Subcutaneous abdominal adipose tissue (tissue), 5 donors: ENCODE measurements at regions not wholly inside any gene's neighbourhood (a gene's known extent, or its start where the extent isn't known, plus 50 kb on each side); places are given as distances from the start of the nearest gene placed in this dataset.

Experiments used
- H3K27ac ChIP-seq: one replicate; pipeline ENCODE4 v1.7.0; 2013; ENCODE audit warnings: low read depth, mild to moderate bottlenecking, inconsistent platforms, low read length, moderate library complexity
- H3K27me3 ChIP-seq, 5 donors: one replicate each; pipeline ENCODE4 v1.7.0; 2013; ENCODE audit warnings: low read length in 5 of 5, inconsistent platforms in 1 of 5; ENCODE audit not compliant: control insufficient read depth in 5 of 5, insufficient read depth in 4 of 5
- H3K36me3 ChIP-seq, 5 donors: one replicate each; pipeline ENCODE4 v1.7.0; 2013; ENCODE audit warnings: low read length in 5 of 5; ENCODE audit not compliant: control insufficient read depth in 5 of 5, insufficient read depth in 5 of 5
- H3K4me1 ChIP-seq, 5 donors: one replicate each; pipeline ENCODE4 v1.7.0; 2013; ENCODE audit warnings: low read length in 5 of 5, mild to moderate bottlenecking in 3 of 5, moderate library complexity in 1 of 5; ENCODE audit not compliant: control insufficient read depth in 5 of 5, insufficient read depth in 5 of 5
- H3K4me3 ChIP-seq, 5 donors: one replicate each; pipeline ENCODE4 v1.7.0; 2013; ENCODE audit warnings: low read length in 5 of 5, low read depth in 1 of 5
- H3K9ac ChIP-seq, 5 donors: one replicate each; pipeline ENCODE4 v1.7.0; 2013; ENCODE audit warnings: low read length in 5 of 5, mild to moderate bottlenecking in 4 of 5, moderate library complexity in 3 of 5
- H3K9me3 ChIP-seq, 5 donors: one replicate each; pipeline ENCODE4 v1.7.0; 2013; ENCODE audit warnings: low read length in 5 of 5; ENCODE audit not compliant: control insufficient read depth in 5 of 5
- donor health status: healthy.
- donor health status: healthy.
- donor health status: healthy.
- donor health status: healthy.
- donor health status: healthy.

DNA sequence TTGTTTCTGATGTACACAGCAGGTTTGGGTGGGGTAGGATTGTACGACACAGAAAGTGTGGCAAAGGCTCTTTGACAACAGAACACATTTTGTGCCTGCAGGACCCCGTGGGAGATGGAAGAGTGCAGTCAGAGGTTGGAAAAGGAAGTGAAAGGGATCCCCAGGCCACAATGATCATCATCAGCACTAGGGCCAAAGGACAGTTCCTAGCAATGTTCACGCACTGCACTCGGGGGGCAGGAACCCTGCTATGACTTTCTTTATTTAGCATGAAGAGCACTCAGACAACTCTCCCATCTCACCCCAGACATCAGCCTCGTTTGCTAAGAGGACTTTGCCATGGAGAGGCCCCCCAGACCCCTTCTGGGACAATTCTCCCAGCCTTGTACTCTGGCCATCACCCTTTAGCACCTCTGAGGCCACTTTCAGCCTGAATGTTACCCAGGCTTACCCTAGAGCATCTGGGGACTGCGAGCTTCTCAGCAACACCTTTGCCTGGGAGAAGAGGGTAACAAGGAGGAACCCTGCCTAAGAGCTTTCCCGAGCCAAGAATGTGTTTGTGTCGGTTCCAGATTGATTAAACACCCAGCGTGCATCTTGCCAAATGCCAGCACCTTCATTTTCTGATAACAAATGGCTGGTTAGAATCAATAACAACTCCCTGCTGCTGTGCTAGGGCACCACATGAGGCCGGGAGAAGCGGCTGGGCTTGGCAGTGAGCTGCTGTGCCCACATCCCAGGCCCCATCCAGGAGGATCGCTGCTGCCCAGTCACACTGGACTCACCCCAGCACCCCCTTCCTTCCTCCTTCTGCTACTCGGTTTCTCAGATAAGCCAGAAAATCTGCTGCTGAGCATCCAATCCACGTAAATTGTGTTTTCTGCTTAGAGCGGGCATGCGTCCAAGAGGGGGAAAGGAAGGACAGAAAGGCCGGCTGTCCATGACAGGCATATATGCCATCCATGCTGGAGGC lies 633.1 kb downstream of the AJAP1 start:
- Histone ChIP-seq H3K27me3 (peaks cover 0 to 12% (median 9%) of the 10 kb centered on the region in 5 donors), H3K4me3 (no peak overlapping the region), H3K9ac (no peak overlapping the region), H3K4me1 (no peaks in the 10 kb centered on the region), H3K27ac (no peak overlapping the region), H3K36me3 (no peaks in the 10 kb centered on the region), H3K9me3 (peaks cover 3 to 24% (median 8%) of the 10 kb centered on the region in 5 donors)

DNA sequence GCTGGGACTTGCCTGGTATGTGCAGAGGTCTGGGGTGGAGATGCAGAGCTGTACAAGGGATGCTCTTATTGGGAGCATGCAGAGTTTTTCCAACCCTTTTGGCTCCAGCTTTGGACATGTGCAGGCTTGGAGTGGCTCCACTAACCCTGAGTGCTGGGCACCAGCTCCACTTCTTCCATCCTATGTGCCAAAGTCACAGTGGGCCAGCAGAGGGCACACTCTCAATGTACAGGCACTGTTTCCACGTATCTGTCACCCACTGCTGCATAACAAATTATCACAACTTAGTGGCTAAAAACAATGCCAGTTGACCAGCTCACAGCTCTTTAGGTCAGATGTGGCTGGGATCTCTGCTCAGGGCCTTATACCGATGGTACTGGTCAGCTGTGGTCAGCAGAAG lies 631.8 kb downstream of the AJAP1 start:
- Histone ChIP-seq H3K27me3 (peaks cover 0 to 12% (median 9%) of the 10 kb centered on the region in 5 donors), H3K27ac (no peak overlapping the region), H3K36me3 (no peaks in the 10 kb centered on the region), H3K9ac (no peak overlapping the region), H3K4me1 (no peaks in the 10 kb centered on the region), H3K9me3 (peaks cover 3 to 24% (median 8%) of the 10 kb centered on the region in 5 donors), H3K4me3 (no peak overlapping the region)

DNA sequence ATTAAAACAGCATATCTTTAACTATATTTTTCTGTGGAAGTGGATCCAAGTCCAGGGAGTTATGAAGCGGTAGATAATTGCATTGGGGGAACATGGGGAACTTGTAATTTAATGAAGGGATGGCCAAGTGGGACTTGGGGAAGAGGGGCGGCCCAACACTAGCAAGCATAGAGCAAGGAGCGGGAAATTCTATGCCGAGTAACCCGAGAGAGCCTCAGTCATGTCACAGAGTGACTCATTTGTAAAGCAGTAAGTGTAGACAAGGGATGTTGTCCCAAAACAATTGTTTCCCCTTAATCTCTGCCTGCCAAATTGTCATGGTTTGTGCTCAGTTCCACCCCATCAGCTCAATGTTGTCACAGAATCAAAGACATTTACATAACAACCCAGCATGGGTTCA lies 620.1 kb downstream of the AJAP1 start:
- Histone ChIP-seq H3K27me3 (peaks cover 0 to 7% (median 5%) of the 10 kb centered on the region in 5 donors), H3K4me1 (no peaks in the 10 kb centered on the region), H3K27ac (no peak overlapping the region), H3K36me3 (no peaks in the 10 kb centered on the region), H3K9ac (no peak overlapping the region), H3K4me3 (no peak overlapping the region), H3K9me3 (peaks cover 0 to 2% (median 0%) of the 10 kb centered on the region in 5 donors)

DNA sequence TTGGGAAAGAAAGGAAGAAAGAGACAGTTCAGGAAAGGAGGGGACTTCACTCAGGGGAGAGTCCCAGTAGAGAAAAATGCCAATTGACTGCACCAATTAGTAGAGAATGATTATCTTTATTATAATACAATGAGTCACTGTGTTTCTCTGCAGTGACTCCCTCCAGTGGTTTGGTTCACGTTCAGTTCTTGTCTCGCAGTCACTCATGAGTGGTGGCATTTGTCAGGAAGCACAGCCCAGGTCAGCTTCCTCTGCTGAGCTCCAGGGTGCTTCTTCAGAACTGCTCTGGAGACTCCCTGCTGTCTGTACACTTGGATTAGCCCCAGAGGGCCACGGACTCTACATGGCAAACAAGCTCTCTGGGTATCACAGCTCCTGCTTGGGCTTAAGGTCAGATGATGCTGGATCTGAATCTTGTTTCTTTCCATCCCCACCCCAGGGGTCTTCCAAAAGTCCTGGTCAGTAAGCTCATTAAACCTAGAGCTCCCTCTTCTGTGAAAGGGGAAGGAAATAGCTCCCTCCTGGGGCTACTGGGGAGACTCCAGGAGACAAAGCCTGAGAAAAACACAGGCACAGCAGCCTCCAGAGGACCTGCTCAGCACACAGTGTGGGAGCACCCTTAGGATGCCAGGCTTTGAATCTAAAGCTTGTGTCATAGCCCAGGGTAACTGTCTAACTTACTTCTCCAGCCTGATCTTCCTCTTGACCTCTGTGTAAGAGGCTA lies 619.0 kb downstream of the AJAP1 start:
- H3K9me3 ChIP-seq = peaks cover 0 to 10% (median 6%) of the 10 kb centered on the region in 5 donors
- no peaks in the 10 kb centered on the region for H3K4me1 ChIP-seq
- peaks cover 0 to 8% (median 5%) of the 10 kb centered on the region in 5 donors for H3K27me3 ChIP-seq
- H3K4me3 ChIP-seq = no peak overlapping the region
- H3K36me3 ChIP-seq = no peaks in the 10 kb centered on the region
- H3K27ac ChIP-seq = no peak overlapping the region
- H3K9ac ChIP-seq = no peak overlapping the region

DNA sequence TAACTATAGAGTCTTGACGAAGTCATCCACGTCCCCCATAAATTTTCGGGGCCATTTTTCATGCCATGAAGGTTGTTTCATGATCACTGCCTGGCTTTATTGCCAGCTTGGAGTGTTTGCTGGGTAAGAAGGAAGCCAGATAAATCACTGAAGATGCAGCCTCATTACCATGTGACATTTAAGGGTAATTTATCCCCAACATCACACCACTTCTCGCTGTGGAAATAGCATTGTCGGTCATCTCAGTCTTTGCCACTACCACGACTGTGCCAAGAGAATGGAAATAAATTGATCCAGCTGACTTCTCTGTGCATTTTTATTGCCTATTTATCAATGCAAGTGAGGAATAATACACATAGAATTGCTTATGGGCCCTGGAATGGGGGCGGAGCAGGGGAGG lies 617.9 kb downstream of the AJAP1 start:
- Histone ChIP-seq H3K9ac (no peak overlapping the region), H3K27me3 (peaks cover 4 to 8% (median 7%) of the 10 kb centered on the region in 5 donors), H3K9me3 (peaks cover 0 to 12% (median 6%) of the 10 kb centered on the region in 5 donors), H3K36me3 (no peaks in the 10 kb centered on the region), H3K4me1 (no peaks in the 10 kb centered on the region), H3K4me3 (no peak overlapping the region), H3K27ac (no peak overlapping the region)

DNA sequence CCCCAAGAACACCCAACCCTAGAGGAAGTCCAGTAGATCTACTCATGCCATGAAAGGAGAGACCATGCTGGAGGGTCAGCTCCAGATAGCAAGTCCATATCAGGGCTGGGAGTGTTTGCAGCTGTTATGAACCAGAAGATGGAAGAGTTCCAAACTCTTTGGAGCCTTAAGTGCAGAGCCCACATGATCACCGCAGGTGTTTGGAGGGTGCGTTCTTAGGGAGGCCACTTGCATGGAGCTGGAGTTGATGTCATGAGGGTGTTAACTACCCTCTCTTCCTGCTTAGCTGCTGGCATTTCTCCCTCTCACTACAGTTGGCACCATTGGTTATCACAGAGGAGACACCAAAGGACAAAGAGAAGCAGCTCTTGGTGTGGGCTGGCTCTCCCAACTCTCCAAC lies 616.9 kb downstream of the AJAP1 start:
- no peak overlapping the region for H3K9ac ChIP-seq
- H3K27ac ChIP-seq = no peak overlapping the region
- H3K4me3 ChIP-seq = no peak overlapping the region
- H3K27me3 ChIP-seq = peaks cover 5 to 12% (median 7%) of the 10 kb centered on the region in 5 donors
- peaks cover 0 to 12% (median 6%) of the 10 kb centered on the region in 5 donors for H3K9me3 ChIP-seq
- no peaks in the 10 kb centered on the region for H3K36me3 ChIP-seq
- H3K4me1 ChIP-seq = no peaks in the 10 kb centered on the region

DNA sequence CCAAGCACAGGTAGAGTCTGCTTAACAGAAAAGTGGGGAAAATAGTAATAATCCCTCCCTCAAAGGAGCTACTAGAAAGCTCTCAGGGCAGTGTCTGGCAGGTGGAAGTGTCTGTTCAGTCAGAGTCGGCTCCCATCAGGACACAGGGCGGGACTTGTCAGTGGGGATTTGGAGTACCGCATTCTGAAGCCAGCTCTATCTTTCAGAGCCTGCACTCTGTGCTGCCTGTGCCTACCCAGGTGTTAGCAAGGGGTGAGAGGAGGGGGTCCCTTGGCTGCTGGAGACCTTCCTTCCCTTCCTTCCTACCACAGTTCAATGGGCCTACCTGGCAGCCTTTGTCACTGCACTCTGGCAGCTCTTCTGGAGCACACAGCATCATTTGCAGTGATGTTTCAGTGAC lies 615.5 kb downstream of the AJAP1 start:
- no peaks in the 10 kb centered on the region for H3K36me3 ChIP-seq
- no peak overlapping the region for H3K27ac ChIP-seq
- no peak overlapping the region for H3K4me3 ChIP-seq
- no peaks in the 10 kb centered on the region for H3K4me1 ChIP-seq
- no peak overlapping the region for H3K9ac ChIP-seq
- peaks cover 0 to 12% (median 6%) of the 10 kb centered on the region in 5 donors for H3K9me3 ChIP-seq
- H3K27me3 ChIP-seq = peaks cover 5 to 17% (median 7%) of the 10 kb centered on the region in 5 donors

DNA sequence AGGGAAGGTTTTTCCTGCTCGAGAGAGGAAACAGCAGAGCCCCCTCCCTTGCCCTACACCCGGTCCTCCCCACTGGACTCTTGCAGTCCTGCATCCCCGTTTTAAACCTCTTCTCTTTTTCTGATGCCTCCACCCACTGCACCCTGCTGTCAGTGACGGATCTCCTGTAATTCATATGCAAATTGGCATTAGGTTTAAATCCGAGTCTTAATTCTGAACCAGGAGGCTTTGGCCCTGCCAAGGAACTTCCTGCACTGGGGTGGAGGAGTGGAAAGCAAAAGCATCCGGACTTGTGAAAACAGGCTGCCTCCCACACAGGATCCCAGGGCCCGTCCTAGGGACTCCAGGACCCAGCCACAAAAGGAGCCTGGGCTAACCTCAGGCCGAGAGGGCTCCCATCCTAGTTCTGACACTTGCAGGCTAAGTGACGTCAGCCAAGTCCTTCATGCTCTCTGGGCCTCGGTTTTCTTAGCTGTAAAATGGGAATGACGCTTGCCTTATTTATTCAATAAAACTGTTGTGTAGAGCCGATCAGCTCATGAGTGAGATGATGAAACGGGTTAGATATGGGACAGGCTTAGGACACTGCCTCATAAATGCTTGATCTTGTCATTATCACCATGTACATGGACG lies 613.3 kb downstream of the AJAP1 start:
- Histone ChIP-seq H3K36me3 (no peaks in the 10 kb centered on the region), H3K9me3 (peaks cover 0 to 12% (median 6%) of the 10 kb centered on the region in 5 donors), H3K4me1 (no peaks in the 10 kb centered on the region), H3K4me3 (no peak overlapping the region), H3K27ac (no peak overlapping the region), H3K27me3 (peaks cover 2 to 13% (median 7%) of the 10 kb centered on the region in 5 donors), H3K9ac (no peak overlapping the region)

DNA sequence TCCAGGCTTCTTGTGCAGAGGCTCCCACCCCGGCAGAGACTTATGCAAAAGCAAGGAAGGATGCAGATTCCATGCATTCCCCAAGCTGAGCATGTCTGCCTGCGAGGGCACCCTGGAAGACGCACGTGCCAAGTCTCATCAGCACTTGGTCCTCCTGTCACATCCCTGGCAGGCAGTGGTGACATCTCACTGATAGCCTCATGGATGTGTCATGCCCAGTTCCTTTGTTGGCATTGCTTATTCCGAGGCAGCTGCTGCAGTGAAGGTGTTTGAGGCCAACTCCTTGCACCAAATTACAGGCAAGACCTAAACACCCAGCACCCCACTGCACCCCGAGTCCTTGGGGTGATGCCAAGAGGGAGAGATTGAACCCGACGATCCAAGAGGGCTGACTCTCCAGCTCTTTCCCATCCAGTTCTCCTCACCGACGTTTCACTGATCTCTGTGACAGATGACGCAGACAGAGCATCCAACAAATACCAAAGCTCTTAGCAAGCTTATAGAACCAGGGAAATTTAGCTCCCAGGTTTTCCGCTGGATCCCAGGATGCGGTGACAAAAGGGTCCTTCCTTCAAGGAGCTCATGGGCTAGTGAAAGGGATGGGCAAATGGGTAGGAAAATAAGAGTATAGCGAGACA lies 611.1 kb downstream of the AJAP1 start:
- H3K9me3 ChIP-seq = peaks cover 0 to 12% (median 7%) of the 10 kb centered on the region in 5 donors

More for the DNA sequence above, 611.1 kb downstream of the AJAP1 start:
- no peak overlapping the region for H3K9ac ChIP-seq
- H3K27me3 ChIP-seq = peaks cover 2 to 13% (median 7%) of the 10 kb centered on the region in 5 donors
- H3K27ac ChIP-seq = no peak overlapping the region
- no peaks in the 10 kb centered on the region for H3K36me3 ChIP-seq
- H3K4me1 ChIP-seq = no peaks in the 10 kb centered on the region
- no peak overlapping the region for H3K4me3 ChIP-seq
